Nephron (organoid): ENCODE measurements at regions not wholly inside any gene's neighbourhood (a gene's known extent, or its start where the extent isn't known, plus 50 kb on each side); places are given as distances from the start of the nearest gene placed in this dataset.

Experiments used
- H3K27ac Mint-ChIP-seq, 3 experiments: 2 replicates each; pipeline ENCODE4 v1.8.0; 2020; ENCODE audit warnings: mixed read lengths in 3 of 3, mild to moderate bottlenecking in 2 of 3, moderate library complexity in 1 of 3
- H3K27me3 Mint-ChIP-seq: 2 replicates; pipeline ENCODE4 v1.8.0; 2021; ENCODE audit warnings: low read depth, mild to moderate bottlenecking, moderate library complexity, mixed read lengths
- H3K36me3 Mint-ChIP-seq: 2 replicates; pipeline ENCODE4 v1.8.0; 2020; ENCODE audit warnings: low read depth, mixed read lengths
- H3K4me1 Mint-ChIP-seq: 2 replicates; pipeline ENCODE4 v1.8.0; 2020; ENCODE audit warnings: mixed read lengths
- H3K4me3 Mint-ChIP-seq, 3 experiments: 2 replicates each; pipeline ENCODE4 v1.8.0; 2020; ENCODE audit warnings: mild to moderate bottlenecking in 3 of 3, mixed read lengths in 3 of 3, moderate library complexity in 2 of 3
- H3K9me3 Mint-ChIP-seq: 2 replicates; pipeline ENCODE4 v1.8.0; 2020; ENCODE audit warnings: mixed read lengths
- CTCF ChIP-seq, 3 experiments: fragments of 200-600 bp; sonication (generic); IDR thresholded peaks; one replicate each; pipeline ENCODE4 v1.5.0; 2021; ENCODE audit warnings: antibody characterized with exemption in 3 of 3; ENCODE audit not compliant: unreplicated experiment in 3 of 3

- peaks cover 4% of the 10 kb centered on the region for H3K4me1 Mint-ChIP-seq
- no peaks in the 10 kb centered on the region for H3K9me3 Mint-ChIP-seq
- H3K36me3 Mint-ChIP-seq, result no peaks in the 10 kb centered on the region
- H3K27ac Mint-ChIP-seq, result no peak overlapping the region
- no peak for TF ChIP-seq CTCF (IDR thresholded peaks at IDR 0.05; ENCODE audit: unreplicated experiment in 3 of 3)
- H3K4me3 Mint-ChIP-seq, result no peak overlapping the region
- H3K27me3 Mint-ChIP-seq, result peaks cover 4% of the 10 kb centered on the region
These were observed 201.1 kb upstream of the LRRC4C start for GRCh38 chr11:41660585-41660984.

- no peaks in the 10 kb centered on the region for H3K4me1 Mint-ChIP-seq
- no peak overlapping the region for H3K4me3 Mint-ChIP-seq
- TF ChIP-seq CTCF (IDR thresholded peaks at IDR 0.05; ENCODE audit: unreplicated experiment in 3 of 3), result no peak
- no peaks in the 10 kb centered on the region for H3K9me3 Mint-ChIP-seq
- H3K36me3 Mint-ChIP-seq, result no peaks in the 10 kb centered on the region
- no peaks in the 10 kb centered on the region for H3K27me3 Mint-ChIP-seq
- H3K27ac Mint-ChIP-seq, result no peak overlapping the region
These were observed 206.2 kb upstream of the LRRC4C start for GRCh38 chr11:41665441-41666360.

GRCh38 chr11:41666951-41667653, 207.7 kb upstream of the LRRC4C start:
- no peak overlapping the region for H3K4me3 Mint-ChIP-seq
- H3K27ac Mint-ChIP-seq, result no peak overlapping the region
- TF ChIP-seq CTCF (IDR thresholded peaks at IDR 0.05; ENCODE audit: unreplicated experiment in 3 of 3), result no peak
- H3K27me3 Mint-ChIP-seq, result no peaks in the 10 kb centered on the region
- H3K4me1 Mint-ChIP-seq, result no peaks in the 10 kb centered on the region
- no peaks in the 10 kb centered on the region for H3K36me3 Mint-ChIP-seq
- H3K9me3 Mint-ChIP-seq, result no peaks in the 10 kb centered on the region

- H3K4me3 Mint-ChIP-seq, result no peak overlapping the region
- no peaks in the 10 kb centered on the region for H3K36me3 Mint-ChIP-seq
- TF ChIP-seq CTCF (IDR thresholded peaks at IDR 0.05; ENCODE audit: unreplicated experiment in 3 of 3), result no peak
- no peaks in the 10 kb centered on the region for H3K4me1 Mint-ChIP-seq
- H3K9me3 Mint-ChIP-seq, result no peaks in the 10 kb centered on the region
- peaks cover 4% of the 10 kb centered on the region for H3K27me3 Mint-ChIP-seq
- no peak overlapping the region for H3K27ac Mint-ChIP-seq
These were observed 215.8 kb upstream of the LRRC4C start for GRCh38 chr11:41675205-41675604.

GRCh38 chr11:41713030-41713429, 253.6 kb upstream of the LRRC4C start:
- Mint-ChIP-seq H3K36me3 (no peaks in the 10 kb centered on the region), H3K9me3 (no peaks in the 10 kb centered on the region), H3K4me3 (no peak overlapping the region), H3K27me3 (no peaks in the 10 kb centered on the region), H3K27ac (no peak overlapping the region), H3K4me1 (no peaks in the 10 kb centered on the region)
- no peak for TF ChIP-seq CTCF (IDR thresholded peaks at IDR 0.05; ENCODE audit: unreplicated experiment in 3 of 3)
